Nephron progenitor cell (in vitro differentiated cells): ENCODE measurements at regions not wholly inside any gene's neighbourhood (a gene's known extent, or its start where the extent isn't known, plus 50 kb on each side); places are given as distances from the start of the nearest gene placed in this dataset.

ENCODE experiments used
- DNase-seq: peaks from one replicate; pipeline ENCODE4 v3.0.0; 2021
- H3K27ac Mint-ChIP-seq: 2 replicates; pipeline ENCODE4 v1.8.0; 2021; ENCODE audit warnings: mild to moderate bottlenecking, moderate library complexity, mixed read lengths
- H3K27me3 Mint-ChIP-seq: 2 replicates; pipeline ENCODE4 v1.8.0; 2021; ENCODE audit warnings: mild to moderate bottlenecking, low read depth, mixed read lengths; ENCODE audit not compliant: poor library complexity
- H3K36me3 Mint-ChIP-seq: 2 replicates; pipeline ENCODE4 v1.8.0; 2021; ENCODE audit warnings: low read depth, mixed read lengths
- H3K4me1 Mint-ChIP-seq: 2 replicates; pipeline ENCODE4 v1.8.0; 2021; ENCODE audit warnings: mixed read lengths
- H3K4me3 Mint-ChIP-seq: 2 replicates; pipeline ENCODE4 v1.8.0; 2021; ENCODE audit warnings: mild to moderate bottlenecking, moderate library complexity, mixed read lengths
- H3K9me3 Mint-ChIP-seq: 2 replicates; pipeline ENCODE4 v1.8.0; 2021; ENCODE audit warnings: mild to moderate bottlenecking, moderate library complexity, mixed read lengths
- TF ChIP-seq, protein P1 (sequence below): fragments of 200-600 bp; sonication (generic); IDR thresholded peaks from 2 replicates; pipeline ENCODE4 v1.5.0; 2021; ENCODE audit warnings: antibody characterized with exemption

- peaks cover 3% of the 10 kb centered on the region for H3K27me3 Mint-ChIP-seq
- no peaks in the 10 kb centered on the region for H3K36me3 Mint-ChIP-seq
- TF ChIP-seq, protein P1, sequence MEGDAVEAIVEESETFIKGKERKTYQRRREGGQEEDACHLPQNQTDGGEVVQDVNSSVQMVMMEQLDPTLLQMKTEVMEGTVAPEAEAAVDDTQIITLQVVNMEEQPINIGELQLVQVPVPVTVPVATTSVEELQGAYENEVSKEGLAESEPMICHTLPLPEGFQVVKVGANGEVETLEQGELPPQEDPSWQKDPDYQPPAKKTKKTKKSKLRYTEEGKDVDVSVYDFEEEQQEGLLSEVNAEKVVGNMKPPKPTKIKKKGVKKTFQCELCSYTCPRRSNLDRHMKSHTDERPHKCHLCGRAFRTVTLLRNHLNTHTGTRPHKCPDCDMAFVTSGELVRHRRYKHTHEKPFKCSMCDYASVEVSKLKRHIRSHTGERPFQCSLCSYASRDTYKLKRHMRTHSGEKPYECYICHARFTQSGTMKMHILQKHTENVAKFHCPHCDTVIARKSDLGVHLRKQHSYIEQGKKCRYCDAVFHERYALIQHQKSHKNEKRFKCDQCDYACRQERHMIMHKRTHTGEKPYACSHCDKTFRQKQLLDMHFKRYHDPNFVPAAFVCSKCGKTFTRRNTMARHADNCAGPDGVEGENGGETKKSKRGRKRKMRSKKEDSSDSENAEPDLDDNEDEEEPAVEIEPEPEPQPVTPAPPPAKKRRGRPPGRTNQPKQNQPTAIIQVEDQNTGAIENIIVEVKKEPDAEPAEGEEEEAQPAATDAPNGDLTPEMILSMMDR = no peak
- H3K9me3 Mint-ChIP-seq = no peaks in the 10 kb centered on the region
- no peak overlapping the region for H3K4me3 Mint-ChIP-seq
- DNase-seq = no peak
- peaks cover 31% of the 10 kb centered on the region for H3K4me1 Mint-ChIP-seq
- H3K27ac Mint-ChIP-seq = no peak overlapping the region
Observed at GRCh38 chr4:81356621-81357020, 115.1 kb downstream of the RASGEF1B start.

- H3K27ac Mint-ChIP-seq = no peak overlapping the region
- H3K9me3 Mint-ChIP-seq = no peaks in the 10 kb centered on the region
- peaks cover 3% of the 10 kb centered on the region for H3K27me3 Mint-ChIP-seq
- H3K4me1 Mint-ChIP-seq = peaks cover 34% of the 10 kb centered on the region
- H3K36me3 Mint-ChIP-seq = no peaks in the 10 kb centered on the region
- DNase-seq = no peak
- H3K4me3 Mint-ChIP-seq = no peak overlapping the region
- TF ChIP-seq, protein P1 = no peak
Observed at GRCh38 chr4:81355136-81355535, 116.6 kb downstream of the RASGEF1B start.

GRCh38 chr4:81353861-81354260 is 117.8 kb downstream of the RASGEF1B start:
- TF ChIP-seq, protein P1 = no peak
- Mint-ChIP-seq H3K9me3 (no peaks in the 10 kb centered on the region), H3K36me3 (no peaks in the 10 kb centered on the region), H3K27ac (no peak overlapping the region), H3K4me3 (no peak overlapping the region), H3K4me1 (peaks cover 38% of the 10 kb centered on the region), H3K27me3 (no peaks in the 10 kb centered on the region)
- DNase-seq = no peak

GRCh38 chr4:81352446-81352835 is 119.3 kb downstream of the RASGEF1B start:
- peaks cover 46% of the 10 kb centered on the region for H3K4me1 Mint-ChIP-seq
- TF ChIP-seq, protein P1 = no peak
- H3K27me3 Mint-ChIP-seq = no peaks in the 10 kb centered on the region
- H3K9me3 Mint-ChIP-seq = no peaks in the 10 kb centered on the region
- no peak overlapping the region for H3K4me3 Mint-ChIP-seq
- DNase-seq = no peak
- H3K36me3 Mint-ChIP-seq = no peaks in the 10 kb centered on the region
- H3K27ac Mint-ChIP-seq = peak overlapping the region; percentile 78

DNA sequence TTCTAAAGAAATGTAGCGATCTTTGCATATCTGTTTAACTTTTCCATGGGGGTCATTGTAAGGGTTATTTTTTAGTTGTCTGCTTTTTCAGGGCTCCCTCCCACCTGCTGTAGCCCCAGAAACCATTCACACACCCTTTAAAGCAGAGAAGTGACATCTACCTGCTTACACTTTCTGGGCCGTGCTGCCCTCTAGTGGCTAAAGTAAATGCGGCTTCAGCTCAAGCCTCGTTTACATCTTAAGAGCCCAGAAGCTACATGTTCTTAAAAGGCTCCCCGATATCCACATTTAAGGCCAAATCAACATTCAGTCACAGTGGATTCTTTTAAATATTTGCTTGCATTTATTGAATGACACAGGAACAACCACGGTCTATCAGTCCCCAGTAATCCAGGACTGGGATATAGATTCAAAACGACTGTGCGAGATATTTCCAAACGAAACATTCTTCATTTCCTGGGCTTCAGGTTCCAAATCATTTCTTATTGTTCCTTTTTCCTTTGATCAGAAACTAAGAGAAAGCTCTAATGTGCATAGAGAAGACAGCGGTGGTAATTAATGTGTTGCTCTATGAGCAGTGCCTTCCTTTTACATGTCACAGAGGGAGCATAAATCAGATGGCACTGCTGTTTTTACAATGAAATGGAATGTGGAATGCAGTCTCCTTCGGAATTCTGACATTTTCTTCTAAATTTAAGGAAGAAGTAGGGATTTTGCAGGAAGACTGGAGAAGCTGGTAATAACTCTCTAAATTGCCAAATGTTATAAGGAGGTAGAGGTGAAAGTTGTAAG is 119.9 kb downstream of the RASGEF1B start:
- peak; percentile 80 for DNase-seq
- H3K27me3 Mint-ChIP-seq = no peaks in the 10 kb centered on the region
- TF ChIP-seq, protein P1 = peak; percentile 90
- peak overlapping the region; percentile 41 for H3K4me3 Mint-ChIP-seq
- H3K9me3 Mint-ChIP-seq = no peaks in the 10 kb centered on the region
- peak overlapping the region; percentile 78 for H3K27ac Mint-ChIP-seq
- H3K4me1 Mint-ChIP-seq = peaks cover 46% of the 10 kb centered on the region
- H3K36me3 Mint-ChIP-seq = no peaks in the 10 kb centered on the region

DNA sequence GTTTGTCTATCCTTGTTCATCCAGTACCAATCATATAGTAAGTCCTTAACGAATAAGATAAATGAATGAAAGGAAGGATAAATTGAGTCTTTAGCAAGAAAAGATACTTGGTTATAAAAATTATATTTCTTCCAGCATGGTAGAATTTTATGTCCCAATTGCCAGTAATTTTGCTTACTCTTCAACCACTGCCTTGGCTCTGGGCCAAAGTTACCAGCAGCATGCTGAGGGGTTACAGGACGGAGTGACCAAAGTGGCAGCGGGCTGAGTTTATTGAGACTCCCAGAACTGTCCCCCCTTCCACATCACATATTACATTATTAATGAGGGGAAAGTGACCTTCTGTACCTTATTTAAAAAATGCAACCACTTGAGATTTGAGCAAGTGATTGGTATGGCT is 121.7 kb downstream of the RASGEF1B start:
- no peaks in the 10 kb centered on the region for H3K36me3 Mint-ChIP-seq
- no peak for DNase-seq
- peaks cover 51% of the 10 kb centered on the region for H3K4me1 Mint-ChIP-seq
- no peak overlapping the region for H3K27ac Mint-ChIP-seq
- no peaks in the 10 kb centered on the region for H3K9me3 Mint-ChIP-seq
- TF ChIP-seq, protein P1 = no peak
- peaks cover 4% of the 10 kb centered on the region for H3K27me3 Mint-ChIP-seq
- H3K4me3 Mint-ChIP-seq = no peak overlapping the region
